ENCODE measurements at regions not wholly inside any gene's neighbourhood (a gene's known extent, or its start where the extent isn't known, plus 50 kb on each side); places are given as distances from the start of the nearest gene placed in this dataset.

- Histone ChIP-seq H3K27me3 (ENCODE audit: control insufficient read depth in 2 of 2, insufficient read depth in 2 of 2, low read length in 2 of 2) (no peaks in the 10 kb centered on the region), H3K9me3 (replicated peaks; ENCODE audit: control insufficient read depth, insufficient read depth, low read length) (no peaks in the 10 kb centered on the region), H4K20me1 (replicated peaks; ENCODE audit: control insufficient read depth, extremely low read depth, insufficient read depth, low read length) (no peaks in the 10 kb centered on the region), H3K4me1 (ENCODE audit: control insufficient read depth, extremely low read depth, insufficient read depth, low read length) (no peaks in the 10 kb centered on the region), H3K9ac (replicated peaks; ENCODE audit: extremely low read depth, insufficient read depth, low read length) (no peak overlapping the region), H3K36me3 (ENCODE audit: control insufficient read depth in 2 of 2, extremely low read depth in 1 of 2, insufficient read depth in 2 of 2, low read length in 2 of 2) (no peaks in the 10 kb centered on the region), H2AFZ (ENCODE audit: low read depth, low read length) (no peak overlapping the region), H3K4me2 (ENCODE audit: insufficient read depth, low read length) (no peak overlapping the region), H3K27ac (ENCODE audit: insufficient read depth, low read depth, low read length) (no peak overlapping the region), H3K4me3 (replicated peaks in 1 of 3; ENCODE audit: insufficient read depth in 1 of 3, low read depth in 1 of 3, low read length in 3 of 3) (no peak overlapping the region), H3K9me1 (replicated peaks; ENCODE audit: control insufficient read depth, extremely low read depth, insufficient read depth, low read length) (no peaks in the 10 kb centered on the region), H3K79me2 (ENCODE audit: control insufficient read depth, insufficient read depth, low read length) (no peaks in the 10 kb centered on the region)
- TF ChIP-seq POLR2AphosphoS5 (IDR thresholded peaks at IDR 0.05; ENCODE audit: insufficient read depth, low read depth, low read length) (no peak), JUN (IDR thresholded peaks at IDR 0.05; ENCODE audit: borderline replicate concordance, insufficient read depth, insufficient read length, low read depth) (no peak), FOS (IDR thresholded peaks at IDR 0.05; ENCODE audit: borderline replicate concordance, insufficient read depth, low read length) (no peak), MAX (IDR thresholded peaks at IDR 0.05; ENCODE audit: insufficient read depth, insufficient read length) (no peak), GATA2 (IDR thresholded peaks at IDR 0.05; ENCODE audit: insufficient read depth, insufficient read length, low read depth, low read length) (no peak), EZH2 (IDR thresholded peaks at IDR 0.05; ENCODE audit: borderline replicate concordance, low read depth, low read length, severe bottlenecking) (no peak), POLR2A (IDR thresholded peaks at IDR 0.05; ENCODE audit: low read depth, low read length) (no peak), MYC (IDR thresholded peaks at IDR 0.05; ENCODE audit: low read depth, low read length) (no peak)
- POLR2A ChIA-PET: no interaction called here
- dilution Hi-C loops (cut with MboI; ENCODE audit: extremely low pct_ligation_motif_present, low sequenced_read_pairs) (no loop called here), intact Hi-C loops (cut with micrococcal nuclease) (no loop called here)
- FAIRE-seq (no peak), DNase-seq (ENCODE audit: low read depth, low spot score) (no peak)
- no TSS peak for BruUV-seq (replicated peaks)
- CTCF ChIA-PET: no interaction called here
Measured at GRCh38 chr5:147072622-147073021, 162.2 kb upstream of the STK32A start.

- DNase-seq (ENCODE audit: low read depth, low spot score) (no peak), FAIRE-seq (no peak)
- TF ChIP-seq EZH2 (IDR thresholded peaks at IDR 0.05; ENCODE audit: borderline replicate concordance, low read depth, low read length, severe bottlenecking): no peak
- no peak for TF ChIP-seq MAX (IDR thresholded peaks at IDR 0.05; ENCODE audit: insufficient read depth, insufficient read length)
- TF ChIP-seq, protein P1, sequence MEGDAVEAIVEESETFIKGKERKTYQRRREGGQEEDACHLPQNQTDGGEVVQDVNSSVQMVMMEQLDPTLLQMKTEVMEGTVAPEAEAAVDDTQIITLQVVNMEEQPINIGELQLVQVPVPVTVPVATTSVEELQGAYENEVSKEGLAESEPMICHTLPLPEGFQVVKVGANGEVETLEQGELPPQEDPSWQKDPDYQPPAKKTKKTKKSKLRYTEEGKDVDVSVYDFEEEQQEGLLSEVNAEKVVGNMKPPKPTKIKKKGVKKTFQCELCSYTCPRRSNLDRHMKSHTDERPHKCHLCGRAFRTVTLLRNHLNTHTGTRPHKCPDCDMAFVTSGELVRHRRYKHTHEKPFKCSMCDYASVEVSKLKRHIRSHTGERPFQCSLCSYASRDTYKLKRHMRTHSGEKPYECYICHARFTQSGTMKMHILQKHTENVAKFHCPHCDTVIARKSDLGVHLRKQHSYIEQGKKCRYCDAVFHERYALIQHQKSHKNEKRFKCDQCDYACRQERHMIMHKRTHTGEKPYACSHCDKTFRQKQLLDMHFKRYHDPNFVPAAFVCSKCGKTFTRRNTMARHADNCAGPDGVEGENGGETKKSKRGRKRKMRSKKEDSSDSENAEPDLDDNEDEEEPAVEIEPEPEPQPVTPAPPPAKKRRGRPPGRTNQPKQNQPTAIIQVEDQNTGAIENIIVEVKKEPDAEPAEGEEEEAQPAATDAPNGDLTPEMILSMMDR (IDR thresholded peaks at IDR 0.05; ENCODE audit: extremely low read depth in 1 of 2, insufficient read depth in 1 of 2, low read depth in 1 of 2, low read length in 2 of 2): no peak
- TF ChIP-seq JUN (IDR thresholded peaks at IDR 0.05; ENCODE audit: borderline replicate concordance, insufficient read depth, insufficient read length, low read depth): no peak
- no peak for TF ChIP-seq MYC (IDR thresholded peaks at IDR 0.05; ENCODE audit: low read depth, low read length)
- no peak for TF ChIP-seq GATA2 (IDR thresholded peaks at IDR 0.05; ENCODE audit: insufficient read depth, insufficient read length, low read depth, low read length)
- no peak for TF ChIP-seq POLR2A (IDR thresholded peaks at IDR 0.05; ENCODE audit: low read depth, low read length)
- no peak for TF ChIP-seq POLR2AphosphoS5 (IDR thresholded peaks at IDR 0.05; ENCODE audit: insufficient read depth, low read depth, low read length)
- TF ChIP-seq FOS (IDR thresholded peaks at IDR 0.05; ENCODE audit: borderline replicate concordance, insufficient read depth, low read length): no peak
- ChIA-PET CTCF (no interaction called here), POLR2A (no interaction called here)
- no peaks in the 10 kb centered on the region for H3K27me3 ChIP-seq (ENCODE audit: control insufficient read depth in 2 of 2, insufficient read depth in 2 of 2, low read length in 2 of 2)
- dilution Hi-C loops (cut with MboI; ENCODE audit: extremely low pct_ligation_motif_present, low sequenced_read_pairs): no loop called here
- no peaks in the 10 kb centered on the region for H3K9me1 ChIP-seq (replicated peaks; ENCODE audit: control insufficient read depth, extremely low read depth, insufficient read depth, low read length)
- H2AFZ ChIP-seq (ENCODE audit: low read depth, low read length): no peak overlapping the region
- H3K36me3 ChIP-seq (ENCODE audit: control insufficient read depth in 2 of 2, extremely low read depth in 1 of 2, insufficient read depth in 2 of 2, low read length in 2 of 2): no peaks in the 10 kb centered on the region
- H3K4me1 ChIP-seq (ENCODE audit: control insufficient read depth, extremely low read depth, insufficient read depth, low read length): no peaks in the 10 kb centered on the region
- no peak overlapping the region for H3K9ac ChIP-seq (replicated peaks; ENCODE audit: extremely low read depth, insufficient read depth, low read length)
- H3K4me2 ChIP-seq (ENCODE audit: insufficient read depth, low read length): no peak overlapping the region
- BruUV-seq (replicated peaks): no TSS peak
- no peak overlapping the region for H3K27ac ChIP-seq (ENCODE audit: insufficient read depth, low read depth, low read length)
- intact Hi-C loops (cut with micrococcal nuclease): no loop called here
- H3K9me3 ChIP-seq (replicated peaks; ENCODE audit: control insufficient read depth, insufficient read depth, low read length): no peaks in the 10 kb centered on the region
- H3K4me3 ChIP-seq (replicated peaks in 1 of 3; ENCODE audit: insufficient read depth in 1 of 3, low read depth in 1 of 3, low read length in 3 of 3): no peak overlapping the region
- no peaks in the 10 kb centered on the region for H4K20me1 ChIP-seq (replicated peaks; ENCODE audit: control insufficient read depth, extremely low read depth, insufficient read depth, low read length)
- no peaks in the 10 kb centered on the region for H3K79me2 ChIP-seq (ENCODE audit: control insufficient read depth, insufficient read depth, low read length)
Measured at GRCh38 chr5:147073098-147073497, 161.7 kb upstream of the STK32A start.

All from endothelial cell of umbilical vein (primary cell).